Breast epithelium (tissue), 3 donors: ENCODE measurements at regions not wholly inside any gene's neighbourhood (a gene's known extent, or its start where the extent isn't known, plus 50 kb on each side); places are given as distances from the start of the nearest gene placed in this dataset.

Experiments
- CTCF ChIP-seq, 3 donors: fragments of 450-650 bp; IDR thresholded peaks; one replicate each; pipeline ENCODE4 v1.5.1; 2016 to 2017; ENCODE audit warnings: antibody characterized with exemption in 3 of 3, mild to moderate bottlenecking in 3 of 3, moderate library complexity in 3 of 3
- POLR2A ChIP-seq: fragments of 450-650 bp; IDR thresholded peaks from one replicate; pipeline ENCODE4 v1.6.1; 2016; ENCODE audit warnings: antibody characterized with exemption, mild to moderate bottlenecking, moderate library complexity
- POLR2AphosphoS5 ChIP-seq, 3 donors: sonication (generic); formaldehyde crosslinking; IDR thresholded peaks; one replicate each; pipeline ENCODE4 v1.6.1; 2017; ENCODE audit warnings: antibody characterized with exemption in 3 of 3

DNA sequence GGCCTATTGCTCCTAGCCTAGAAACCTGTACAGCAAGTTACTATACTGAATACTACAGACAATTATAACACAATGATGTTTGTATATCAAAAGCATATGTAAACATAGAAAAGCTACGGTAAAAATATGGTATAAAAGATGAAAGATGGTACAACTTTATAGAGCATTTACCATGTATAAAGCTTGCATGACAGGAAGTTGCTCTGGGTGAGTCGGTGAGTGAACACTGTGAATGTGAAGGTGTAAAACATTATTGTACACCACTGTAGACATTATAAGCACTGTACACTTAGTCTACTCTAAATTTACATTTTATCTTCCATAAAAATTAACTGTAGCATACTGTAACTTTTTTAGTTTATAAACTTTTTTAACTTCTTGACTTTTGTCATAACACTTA, 674.3 kb upstream of the ZWINT start:
- no peak for TF ChIP-seq POLR2A
- no peak for TF ChIP-seq CTCF (IDR thresholded peaks at IDR 0.05)
- no peak for TF ChIP-seq POLR2AphosphoS5 (IDR thresholded peaks at IDR 0.05)
